GM12892 (cell line): ENCODE measurements at regions not wholly inside any gene's neighbourhood (a gene's known extent, or its start where the extent isn't known, plus 50 kb on each side); places are given as distances from the start of the nearest gene placed in this dataset.

Experiments
- POLR2A ChIP-seq: IDR thresholded peaks from 2 replicates; pipeline ENCODE4 v1.6.1; 2011; ENCODE audit warnings: low read depth, low read length, control low read depth
- TAF1 ChIP-seq: IDR thresholded peaks from 2 replicates; pipeline ENCODE4 v1.6.1; 2011; ENCODE audit warnings: low read depth, mild to moderate bottlenecking, control low read depth, low read length, borderline replicate concordance

DNA sequence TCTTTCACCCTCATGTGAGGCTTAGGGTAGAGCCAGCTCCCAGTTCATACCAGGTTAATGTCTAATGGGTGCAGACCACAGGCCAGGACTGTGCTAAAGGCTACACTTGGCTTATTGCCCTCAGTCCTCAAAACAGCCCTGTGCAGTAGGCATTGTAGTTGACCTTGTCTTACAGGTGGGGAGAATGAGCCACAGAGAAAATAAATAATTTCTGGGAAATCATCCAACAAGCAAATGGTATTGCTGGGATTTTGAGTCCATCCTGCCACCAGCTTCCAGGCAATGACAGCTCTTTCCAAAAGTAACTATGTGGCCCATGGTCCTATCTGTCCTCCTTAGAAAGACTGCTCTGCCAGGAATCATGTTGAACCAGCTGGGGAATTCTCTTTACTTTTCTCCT is 450.0 kb downstream of the GADD45G start:
- no peak for TF ChIP-seq POLR2A
- no peak for TF ChIP-seq TAF1
